HG03139 (cell line): ENCODE measurements at regions not wholly inside any gene's neighbourhood (a gene's known extent, or its start where the extent isn't known, plus 50 kb on each side); places are given as distances from the start of the nearest gene placed in this dataset.
"Not testable (repeated sequence)": the region's sequence is repeated elsewhere in the genome, so short reads cannot be mapped to it uniquely, and the experiment has no call there.

Source experiments
- ATAC-seq: cut with Tn5 transposase; IDR thresholded peaks from one replicate; pipeline ENCODE4 v1.9.1; 2021; ENCODE audit not compliant: unreplicated experiment

DNA sequence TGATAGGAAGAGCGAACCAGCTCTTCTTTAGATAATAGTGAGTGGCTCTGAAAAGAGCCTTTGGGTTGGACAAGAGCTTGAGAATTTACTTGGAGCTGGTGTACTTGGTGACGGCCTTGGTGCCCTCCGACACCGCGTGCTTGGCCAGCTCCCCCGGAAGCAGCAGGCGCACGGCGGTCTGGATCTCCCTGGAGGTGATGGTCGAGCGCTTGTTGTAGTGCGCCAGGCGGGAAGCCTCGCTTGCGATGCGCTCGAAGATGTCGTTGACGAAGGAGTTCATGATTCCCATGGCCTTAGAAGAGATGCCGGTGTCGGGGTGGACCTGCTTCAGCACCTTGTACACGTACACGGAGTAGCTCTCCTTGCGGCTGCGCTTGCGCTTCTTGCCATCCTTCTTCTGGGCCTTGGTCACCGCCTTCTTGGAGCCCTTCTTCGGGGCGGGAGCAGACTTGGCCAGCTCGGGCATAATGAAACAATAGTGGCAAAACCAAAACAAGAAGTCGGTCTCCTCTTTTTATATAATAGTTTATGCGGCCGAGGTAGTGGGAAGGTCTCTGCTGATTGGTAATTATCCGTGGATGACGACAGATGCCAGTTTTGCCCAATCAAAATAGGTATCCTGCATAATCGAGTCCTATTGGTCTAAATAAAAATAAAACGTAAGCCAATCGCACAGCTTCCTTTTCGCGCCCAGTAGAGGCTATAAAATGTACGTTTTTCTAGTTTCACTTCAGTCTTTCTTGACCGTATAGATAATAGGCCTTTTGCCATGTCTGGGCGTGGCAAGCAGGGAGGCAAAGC lies 104.6 kb downstream of the OR2B2 start:
- peak; percentile 53 for ATAC-seq

DNA sequence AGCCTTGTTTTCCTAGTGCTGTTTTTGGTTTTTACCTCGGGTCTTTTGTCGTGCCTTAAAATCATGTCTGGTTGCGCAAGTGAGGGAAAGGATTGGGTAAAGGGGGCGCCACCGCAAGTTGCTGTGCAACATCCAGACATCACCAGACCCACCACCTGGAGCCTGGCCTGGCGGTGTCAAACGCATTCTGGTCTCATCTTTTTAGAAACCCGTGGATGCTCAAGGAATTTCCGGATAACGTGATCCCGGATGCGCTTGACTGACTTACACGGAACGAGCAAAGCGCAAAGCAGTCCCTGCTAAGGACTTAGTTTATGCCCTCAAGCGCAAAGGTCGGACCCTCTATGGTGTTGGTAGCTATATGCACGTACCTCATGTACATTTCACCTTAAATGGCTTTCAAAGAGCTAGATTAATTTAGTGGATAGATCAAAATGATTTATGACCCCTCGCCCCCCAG lies 105.2 kb downstream of the OR2B2 start:
- ATAC-seq: no peak

DNA sequence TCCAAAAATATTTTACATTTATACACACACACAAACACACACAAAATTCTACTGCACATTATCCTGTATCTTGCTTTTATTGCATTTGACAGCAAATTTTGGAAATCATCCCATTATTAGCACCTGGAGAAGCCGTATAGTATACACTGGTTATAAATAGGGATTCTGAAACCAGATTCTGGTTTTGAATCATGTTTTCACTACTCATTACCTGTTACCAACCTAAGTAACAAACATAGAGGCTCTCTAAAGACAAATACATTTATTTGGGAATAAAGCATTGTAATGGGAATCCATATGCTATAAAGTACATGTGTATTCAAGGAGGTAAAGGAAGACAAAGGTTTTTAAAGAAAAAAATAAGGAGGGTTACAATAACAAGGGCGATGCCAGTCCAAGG lies 106.8 kb downstream of the OR2B2 start:
- ATAC-seq: no peak

DNA sequence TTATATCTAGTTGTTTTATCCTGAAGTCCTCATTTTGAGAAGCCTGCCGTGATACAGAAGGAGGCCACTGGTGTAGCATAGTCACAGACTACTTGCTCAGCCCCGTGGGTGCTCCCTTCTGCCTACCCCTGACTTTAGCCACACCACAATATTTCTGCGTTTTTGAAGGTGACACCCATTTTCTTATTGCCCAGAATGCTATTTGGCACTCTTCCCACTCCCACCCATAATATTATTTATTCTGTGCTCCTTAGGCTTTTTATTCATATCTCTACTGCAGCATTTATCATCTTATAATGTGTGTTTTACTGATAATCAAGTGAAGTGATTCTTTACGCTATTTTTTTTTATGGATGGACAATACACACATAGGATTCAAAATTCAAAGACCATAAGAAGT lies 107.3 kb downstream of the OR2B2 start:
- no peak for ATAC-seq

DNA sequence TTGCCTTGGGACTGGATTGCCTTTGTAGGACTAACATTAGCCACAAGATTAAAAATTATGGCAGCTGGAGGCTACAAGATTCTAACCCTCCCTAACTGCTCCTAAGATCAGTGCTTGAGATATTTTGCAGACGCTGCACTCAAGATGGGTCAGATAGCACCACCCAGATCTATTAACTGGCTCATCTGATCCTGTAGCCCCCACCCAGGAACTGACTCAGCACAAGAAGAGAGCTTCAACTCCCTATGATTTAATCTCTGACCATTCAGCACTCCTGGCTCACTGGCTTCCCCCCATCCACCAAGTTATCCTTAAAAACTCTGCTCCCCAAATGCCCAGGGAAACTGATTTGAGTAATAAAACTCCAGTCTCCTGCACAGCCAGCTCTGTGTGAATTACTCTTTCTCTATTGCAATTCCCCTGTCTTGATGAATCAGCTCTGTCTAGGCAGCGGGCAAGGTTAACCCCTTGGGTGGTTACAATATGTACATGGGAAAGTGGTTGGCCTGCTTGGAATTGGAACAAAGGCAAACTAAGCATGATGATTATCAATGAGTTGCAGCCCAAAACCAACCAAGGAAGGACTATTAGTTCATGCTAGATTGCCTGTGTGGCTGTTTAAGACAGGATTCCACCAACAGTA lies 111.3 kb downstream of the OR2B2 start:
- ATAC-seq: no peak

- no peak for ATAC-seq
Observed at GRCh38 chr6:27797960-27798359, 114.2 kb downstream of the OR2B2 start.

- ATAC-seq: not testable (repeated sequence)
Observed at GRCh38 chr6:27796736-27797481, 115.3 kb downstream of the OR2B2 start.

- no peak for ATAC-seq
Observed at GRCh38 chr6:27795697-27796494, 116.3 kb downstream of the OR2B2 start.

GRCh38 chr6:27791182-27791943 lies 120.8 kb downstream of the OR2B2 start:
- no peak for ATAC-seq

- ATAC-seq: not testable (repeated sequence)
Observed at GRCh38 chr6:27788376-27788775, 123.8 kb downstream of the OR2B2 start.

DNA sequence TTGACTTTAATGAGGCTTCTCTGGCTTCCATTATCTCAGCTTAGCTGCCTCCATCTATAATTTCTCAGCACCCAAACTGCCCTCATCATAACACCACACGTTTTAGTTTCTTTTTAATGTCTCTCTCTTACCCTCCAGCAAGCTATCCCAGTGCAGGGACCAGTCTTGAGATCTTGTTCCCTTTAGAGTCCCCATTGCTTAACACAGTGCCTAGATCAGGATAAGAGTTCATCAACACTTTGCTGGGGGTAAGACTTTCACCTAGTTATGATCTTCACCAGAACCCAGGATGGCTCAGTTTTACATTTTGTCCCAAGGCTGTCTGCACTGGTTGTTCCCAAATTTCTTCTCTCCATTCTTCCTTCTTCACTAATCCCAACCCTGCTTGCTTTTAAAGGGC lies 126.1 kb downstream of the OR2B2 start:
- no peak for ATAC-seq

- ATAC-seq: no peak
Observed at GRCh38 chr6:27785294-27785693, 126.9 kb downstream of the OR2B2 start.

- ATAC-seq: no peak
Observed at GRCh38 chr6:27782748-27783147, 129.4 kb downstream of the OR2B2 start.

- no peak for ATAC-seq
Observed at GRCh38 chr6:27778625-27779417, 133.4 kb downstream of the OR2B2 start.

- no peak for ATAC-seq
Observed at GRCh38 chr6:27777614-27778355, 134.4 kb downstream of the OR2B2 start.

GRCh38 chr6:27777126-27777525 lies 135.1 kb downstream of the OR2B2 start:
- ATAC-seq: no peak

DNA sequence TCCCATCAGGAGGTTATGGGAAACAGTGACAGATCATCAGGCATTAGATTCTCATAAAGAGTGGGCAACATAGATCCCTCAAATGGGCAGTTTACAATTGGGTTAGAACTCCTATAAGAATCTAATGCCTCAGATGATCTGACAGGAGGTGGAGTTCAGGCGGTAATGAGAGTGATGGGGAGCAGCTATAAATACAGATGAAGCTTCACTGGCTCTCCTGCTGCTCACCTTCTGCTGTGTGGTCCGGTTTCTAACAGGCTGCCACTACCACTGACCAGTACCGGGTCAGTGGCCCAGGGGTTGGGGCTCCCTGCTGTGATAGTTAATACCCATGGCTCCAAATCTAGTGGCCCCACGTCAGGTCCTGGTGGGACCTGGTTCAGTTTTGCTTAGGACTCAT lies 135.7 kb downstream of the OR2B2 start:
- ATAC-seq: no peak

DNA sequence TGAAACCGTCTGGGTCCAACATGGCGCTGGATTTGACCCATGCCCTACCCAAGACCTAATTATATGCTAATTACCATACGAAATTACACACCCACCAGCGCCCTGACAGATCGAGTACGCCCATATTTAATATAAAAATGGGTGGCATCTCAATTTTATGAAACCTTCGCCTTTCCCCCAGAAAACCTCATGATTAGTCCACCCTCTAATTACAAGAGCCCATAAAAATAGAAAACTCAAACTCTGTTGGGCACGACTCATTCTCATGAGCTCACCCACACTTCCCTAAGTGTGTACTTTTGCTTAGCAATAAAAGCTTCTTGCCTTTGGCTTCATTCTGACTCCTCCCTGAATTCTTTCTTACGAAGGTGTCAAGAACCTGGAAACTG lies 136.4 kb downstream of the OR2B2 start:
- no peak for ATAC-seq
